Loucy (cell line): ENCODE measurements at regions not wholly inside any gene's neighbourhood (a gene's known extent, or its start where the extent isn't known, plus 50 kb on each side); places are given as distances from the start of the nearest gene placed in this dataset.

Experiments
- H2AFZ ChIP-seq: fragments of 200-600 bp; sonication (generic); 2 replicates; pipeline ENCODE4 v1.6.0; 2016; ENCODE audit warnings: antibody characterized with exemption, mild to moderate bottlenecking, low read length, moderate library complexity
- H3F3A ChIP-seq: fragments of 200-600 bp; 2 replicates; pipeline ENCODE4 v1.6.0; 2016; ENCODE audit warnings: antibody characterized with exemption, low read depth, mild to moderate bottlenecking
- H3K27me3 ChIP-seq: fragments of 200-600 bp; sonication (generic); 2 replicates; pipeline ENCODE4 v1.6.1; 2014; ENCODE audit warnings: low read length, mild to moderate bottlenecking; ENCODE audit not compliant: insufficient read depth, poor library complexity, severe bottlenecking
- H3K36me3 ChIP-seq: fragments of 200-600 bp; sonication (generic); 2 replicates; pipeline ENCODE4 v1.6.1; 2016; ENCODE audit warnings: low read length; ENCODE audit not compliant: insufficient read depth
- H3K4me1 ChIP-seq: fragments of 200-600 bp; sonication (generic); 2 replicates; pipeline ENCODE4 v1.5.1; 2014; ENCODE audit warnings: low read length, mild to moderate bottlenecking; ENCODE audit not compliant: insufficient read depth, poor library complexity, severe bottlenecking
- H3K4me2 ChIP-seq: fragments of 200-600 bp; sonication (generic); 2 replicates; pipeline ENCODE4 v1.6.0; 2014; ENCODE audit warnings: antibody characterized with exemption, low read length, low read depth, mild to moderate bottlenecking; ENCODE audit not compliant: poor library complexity, severe bottlenecking
- H3K4me3 ChIP-seq: fragments of 200-600 bp; sonication (generic); 2 replicates; pipeline ENCODE4 v1.5.1; 2014; ENCODE audit warnings: low read length, mild to moderate bottlenecking, mixed read lengths; ENCODE audit not compliant: poor library complexity, severe bottlenecking
- H3K79me2 ChIP-seq: fragments of 200-600 bp; sonication (generic); 2 replicates; pipeline ENCODE4 v1.6.1; 2014; ENCODE audit warnings: low read length; ENCODE audit not compliant: insufficient read depth
- H3K9ac ChIP-seq: fragments of 200-600 bp; sonication (generic); 2 replicates; pipeline ENCODE4 v1.6.0; 2014; ENCODE audit warnings: mild to moderate bottlenecking, low read depth, low read length, moderate library complexity; ENCODE audit not compliant: poor library complexity, severe bottlenecking
- H3K9me2 ChIP-seq: fragments of 200-600 bp; sonication (generic); replicated peaks from 2 replicates; pipeline ENCODE4 v1.6.1; 2016; ENCODE audit warnings: low read depth, low read length, mixed read lengths
- H3K9me3 ChIP-seq: fragments of 200-600 bp; sonication (generic); 2 replicates; pipeline ENCODE4 v1.6.1; 2014; ENCODE audit warnings: mild to moderate bottlenecking, antibody characterized with exemption, low read length, low read depth; ENCODE audit not compliant: insufficient read depth
- H4K20me1 ChIP-seq: fragments of 200-600 bp; sonication (generic); 2 replicates; pipeline ENCODE4 v1.6.0; 2014; ENCODE audit warnings: antibody characterized with exemption, low read length, mild to moderate bottlenecking; ENCODE audit not compliant: insufficient read depth, poor library complexity, severe bottlenecking
- EZH2phosphoT487 ChIP-seq: fragments of 200-600 bp; IDR thresholded peaks from 2 replicates; pipeline ENCODE4 v1.6.1; 2018; ENCODE audit warnings: antibody characterized with exemption, mild to moderate bottlenecking, moderate library complexity, borderline replicate concordance
- TF ChIP-seq, protein P1 (sequence below): fragments of 200-600 bp; sonication (generic); conservative IDR thresholded peaks from 2 replicates; pipeline ENCODE4 v1.5.1; 2014; ENCODE audit warnings: mild to moderate bottlenecking, antibody characterized with exemption, low read length

DNA sequence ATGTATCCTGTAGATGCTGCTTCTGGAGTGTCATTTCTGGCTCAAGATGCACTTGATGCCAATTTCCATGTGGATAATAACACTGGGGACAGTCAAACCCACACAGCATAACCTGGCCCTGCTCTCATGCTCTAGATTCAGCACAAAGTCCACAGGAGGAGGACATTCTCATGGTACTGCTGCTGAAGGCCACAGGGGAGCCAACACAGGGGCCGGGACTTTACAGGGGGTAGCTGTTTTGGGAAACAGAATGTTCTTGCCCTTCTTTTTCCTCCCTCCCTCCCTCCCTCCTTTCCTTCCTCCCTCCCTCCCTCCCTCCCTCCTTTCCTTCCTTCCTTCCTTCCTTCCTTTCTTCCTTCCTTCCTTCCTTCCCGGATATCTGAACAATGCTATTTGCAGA is 477.4 kb downstream of the PDCD6IP start:
- Histone ChIP-seq H3K79me2 (no peaks in the 10 kb centered on the region), H3K4me3 (no peak overlapping the region), H3F3A (no peaks in the 10 kb centered on the region), H3K36me3 (no peaks in the 10 kb centered on the region), H3K27me3 (no peaks in the 10 kb centered on the region), H3K9ac (no peak overlapping the region), H3K4me2 (no peak overlapping the region), H2AFZ (no peak overlapping the region), H3K9me3 (no peaks in the 10 kb centered on the region), H3K4me1 (no peaks in the 10 kb centered on the region), H3K9me2 (no peaks in the 10 kb centered on the region), H4K20me1 (no peaks in the 10 kb centered on the region)
- TF ChIP-seq EZH2phosphoT487 = no peak
- TF ChIP-seq, protein P1, sequence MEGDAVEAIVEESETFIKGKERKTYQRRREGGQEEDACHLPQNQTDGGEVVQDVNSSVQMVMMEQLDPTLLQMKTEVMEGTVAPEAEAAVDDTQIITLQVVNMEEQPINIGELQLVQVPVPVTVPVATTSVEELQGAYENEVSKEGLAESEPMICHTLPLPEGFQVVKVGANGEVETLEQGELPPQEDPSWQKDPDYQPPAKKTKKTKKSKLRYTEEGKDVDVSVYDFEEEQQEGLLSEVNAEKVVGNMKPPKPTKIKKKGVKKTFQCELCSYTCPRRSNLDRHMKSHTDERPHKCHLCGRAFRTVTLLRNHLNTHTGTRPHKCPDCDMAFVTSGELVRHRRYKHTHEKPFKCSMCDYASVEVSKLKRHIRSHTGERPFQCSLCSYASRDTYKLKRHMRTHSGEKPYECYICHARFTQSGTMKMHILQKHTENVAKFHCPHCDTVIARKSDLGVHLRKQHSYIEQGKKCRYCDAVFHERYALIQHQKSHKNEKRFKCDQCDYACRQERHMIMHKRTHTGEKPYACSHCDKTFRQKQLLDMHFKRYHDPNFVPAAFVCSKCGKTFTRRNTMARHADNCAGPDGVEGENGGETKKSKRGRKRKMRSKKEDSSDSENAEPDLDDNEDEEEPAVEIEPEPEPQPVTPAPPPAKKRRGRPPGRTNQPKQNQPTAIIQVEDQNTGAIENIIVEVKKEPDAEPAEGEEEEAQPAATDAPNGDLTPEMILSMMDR = no peak

DNA sequence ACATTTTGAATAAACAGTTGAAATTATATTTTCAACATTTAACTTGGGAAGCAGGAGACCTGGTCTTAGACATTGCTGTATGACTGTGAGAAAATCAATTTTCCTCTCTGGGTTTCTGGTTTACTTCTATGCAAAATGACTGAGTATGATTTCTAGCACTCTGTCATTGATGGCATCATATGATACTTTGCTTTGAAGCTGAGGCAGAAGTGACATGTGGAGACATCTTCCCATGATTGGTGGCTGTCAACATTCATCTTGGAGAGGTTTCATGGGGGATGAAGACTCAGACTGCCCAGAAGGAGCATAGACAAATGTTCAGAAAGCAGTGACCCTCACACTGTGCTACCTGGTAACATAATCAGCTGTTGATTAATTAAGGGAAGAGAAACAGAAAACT is 477.9 kb downstream of the PDCD6IP start:
- Histone ChIP-seq H3F3A (no peaks in the 10 kb centered on the region), H3K9me3 (no peaks in the 10 kb centered on the region), H3K4me2 (no peak overlapping the region), H3K36me3 (no peaks in the 10 kb centered on the region), H2AFZ (peak overlapping the region; percentile 53; the same call in 1 of the 2 replicates), H3K9me2 (no peaks in the 10 kb centered on the region), H3K79me2 (no peaks in the 10 kb centered on the region), H3K27me3 (no peaks in the 10 kb centered on the region), H3K4me1 (no peaks in the 10 kb centered on the region), H3K9ac (no peak overlapping the region), H3K4me3 (no peak overlapping the region), H4K20me1 (no peaks in the 10 kb centered on the region)
- TF ChIP-seq, protein P1 = no peak
- no peak for TF ChIP-seq EZH2phosphoT487

DNA sequence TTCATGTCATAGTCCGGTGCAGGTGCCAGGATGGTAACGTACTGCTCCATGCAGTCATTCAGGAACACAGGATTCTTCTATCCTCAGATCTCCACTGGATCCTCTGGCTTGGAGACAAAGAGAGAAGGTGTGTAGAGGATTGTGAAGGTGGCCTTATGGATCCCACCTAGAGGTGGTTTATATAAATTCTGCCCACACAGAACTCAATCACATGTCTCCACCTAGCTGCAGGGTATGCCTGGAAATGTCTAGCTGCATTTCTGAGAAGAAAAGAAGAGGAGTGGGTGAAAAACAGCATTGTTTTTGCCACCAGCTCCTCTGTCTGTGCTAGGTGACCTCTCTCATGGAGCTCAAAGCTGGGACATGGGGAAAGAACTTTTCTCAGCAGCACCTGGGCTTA is 478.7 kb downstream of the PDCD6IP start:
- Histone ChIP-seq H3K4me3 (no peak overlapping the region), H3K9ac (no peak overlapping the region), H4K20me1 (no peaks in the 10 kb centered on the region), H2AFZ (peak overlapping the region; percentile 53; the same call in 1 of the 2 replicates), H3K9me2 (no peaks in the 10 kb centered on the region), H3F3A (no peaks in the 10 kb centered on the region), H3K4me2 (no peak overlapping the region), H3K27me3 (no peaks in the 10 kb centered on the region), H3K9me3 (no peaks in the 10 kb centered on the region), H3K36me3 (no peaks in the 10 kb centered on the region), H3K79me2 (no peaks in the 10 kb centered on the region), H3K4me1 (no peaks in the 10 kb centered on the region)
- TF ChIP-seq EZH2phosphoT487 = no peak
- TF ChIP-seq, protein P1 = peak; percentile 75
